HepG2 (cell line): ENCODE measurements at regions not wholly inside any gene's neighbourhood (a gene's known extent, or its start where the extent isn't known, plus 50 kb on each side); places are given as distances from the start of the nearest gene placed in this dataset.
A peak's percentile ranks its signal among the peaks of the same experiment; 100 is the strongest.

Experiments
- BRF2 ChIP-seq: sonication (generic); formaldehyde crosslinking; IDR thresholded peaks from 2 replicates; pipeline ENCODE4 v1.8.1; 2022; ENCODE audit warnings: mild to moderate bottlenecking, missing genetic modification reagents
- MTA3 ChIP-seq: sonication (generic); formaldehyde crosslinking; IDR thresholded peaks from 2 replicates; pipeline ENCODE4 v1.4.0; 2020; ENCODE audit warnings: missing genetic modification reagents
- MTF2 ChIP-seq: sonication (generic); formaldehyde crosslinking; IDR thresholded peaks from 2 replicates; pipeline ENCODE4 v1.5.0; 2020; ENCODE audit warnings: missing genetic modification reagents, borderline replicate concordance
- NFATC3 ChIP-seq: sonication (generic); formaldehyde crosslinking; IDR thresholded peaks from 2 replicates; pipeline ENCODE4 v1.5.1; 2020; ENCODE audit warnings: mild to moderate bottlenecking, missing genetic modification reagents
- NFRKB ChIP-seq: fragments of 450-650 bp; IDR thresholded peaks from 2 replicates; pipeline ENCODE4 v1.6.1; 2017
- PRMT3 ChIP-seq: sonication (generic); formaldehyde crosslinking; IDR thresholded peaks from 2 replicates; pipeline ENCODE4 v1.8.1; 2022; ENCODE audit warnings: low read depth, mild to moderate bottlenecking, moderate library complexity, missing genetic modification reagents, borderline replicate concordance
- RFXANK ChIP-seq: IDR thresholded peaks from 2 replicates; pipeline ENCODE4 v1.6.1; 2016
- SP1 ChIP-seq, 2 experiments: fragments of 450-650 bp in 1 of 2; sonication (generic) in 1 of 2; formaldehyde crosslinking in 1 of 2; IDR thresholded peaks; 2 replicates each; pipeline versions ENCODE4 v1.4.0 to v1.6.1; 2016 to 2020; ENCODE audit warnings: missing genetic modification reagents in 1 of 2
- ZFP91 ChIP-seq: sonication (generic); formaldehyde crosslinking; IDR thresholded peaks from 2 replicates; pipeline ENCODE4 v1.9.0; 2022; ENCODE audit warnings: missing genetic modification reagents, mild to moderate bottlenecking, borderline replicate concordance
- ZHX2 ChIP-seq, 2 experiments: sonication (generic) in 1 of 2; formaldehyde crosslinking in 1 of 2; IDR thresholded peaks; 2 replicates each; pipeline versions ENCODE4 v1.6.1 to v1.9.0; 2014 to 2022; ENCODE audit warnings: antibody characterized with exemption in 1 of 2, borderline replicate concordance in 1 of 2, inconsistent platforms in 1 of 2, low read depth in 1 of 2, missing genetic modification reagents in 1 of 2
- ZNF225 ChIP-seq: sonication (generic); formaldehyde crosslinking; IDR thresholded peaks from 2 replicates; pipeline ENCODE4 v1.4.0; 2020; ENCODE audit warnings: mild to moderate bottlenecking, missing genetic modification reagents
- ZNF275 ChIP-seq: sonication (generic); formaldehyde crosslinking; IDR thresholded peaks from 2 replicates; pipeline ENCODE4 v1.8.0; 2022; ENCODE audit warnings: missing genetic modification reagents, mild to moderate bottlenecking, inconsistent platforms, borderline replicate concordance
- ZNF512 ChIP-seq: sonication (generic); formaldehyde crosslinking; IDR thresholded peaks from 2 replicates; pipeline ENCODE4 v1.4.0; 2020; ENCODE audit warnings: mild to moderate bottlenecking, missing genetic modification reagents
- ZSCAN20 ChIP-seq: sonication (generic); formaldehyde crosslinking; IDR thresholded peaks from 2 replicates; pipeline ENCODE4 v1.4.0; 2020; ENCODE audit warnings: missing genetic modification reagents, mild to moderate bottlenecking, borderline replicate concordance

GRCh38 chr12:115421796-115422709 lies 738.1 kb upstream of the TBX3 start (continued):
- TF ChIP-seq ZNF512 (CRISPR knock-in tag) (no peak), NFRKB (no peak), ZFP91 (CRISPR knock-in tag) (no peak; the same call in 1 of the 2 replicates), NFATC3 (CRISPR knock-in tag) (no peak), ZHX2 (IDR thresholded peaks at IDR 0.05; ENCODE audit: low read depth) (no peak), ZHX2 (CRISPR knock-in tag; IDR thresholded peaks at IDR 0.05; ENCODE audit: borderline replicate concordance) (0 out of 2 replicates have a peak, but pooled peaks have one; percentile 45), MTF2 (CRISPR knock-in tag) (no peak), RFXANK (CRISPR knock-in tag) (no peak), BRF2 (CRISPR knock-in tag) (no peak), ZNF275 (CRISPR knock-in tag) (0 out of 2 replicates have a peak, but pooled peaks have one; percentile 61), PRMT3 (CRISPR knock-in tag) (no peak), MTA3 (CRISPR knock-in tag) (no peak), ZNF225 (CRISPR knock-in tag) (no peak), SP1 (IDR thresholded peaks at IDR 0.05) (no peak), SP1 (CRISPR knock-in tag; IDR thresholded peaks at IDR 0.05) (peak; percentile 29; the same call in 1 of the 2 replicates), ZSCAN20 (no peak)
